Peyer's patch (tissue), 4 donors: ENCODE measurements at regions not wholly inside any gene's neighbourhood (a gene's known extent, or its start where the extent isn't known, plus 50 kb on each side); places are given as distances from the start of the nearest gene placed in this dataset.

Experiments used
- CTCF ChIP-seq, 6 experiments: fragments of 450-650 bp in 4 of 6; fragments of 200-600 bp in 2 of 6; sonication (generic) in 1 of 6; IDR thresholded peaks; one replicate each; pipeline ENCODE4 v1.5.1; 2017 to 2019; ENCODE audit warnings: antibody characterized with exemption in 6 of 6, mild to moderate bottlenecking in 3 of 6, moderate library complexity in 1 of 6
- POLR2A ChIP-seq, 2 donors: fragments of 450-650 bp; IDR thresholded peaks; one replicate each; pipeline ENCODE4 v1.5.1; 2017; ENCODE audit warnings: antibody characterized with exemption in 2 of 2, mild to moderate bottlenecking in 2 of 2, moderate library complexity in 2 of 2

- TF ChIP-seq CTCF (IDR thresholded peaks at IDR 0.05): no peak
- no peak for TF ChIP-seq POLR2A (IDR thresholded peaks at IDR 0.05)
Observed at GRCh38 chr6:8325743-8326142, 109.6 kb downstream of the SLC35B3 start.
